Sigmoid colon (tissue), 4 donors: ENCODE measurements at regions not wholly inside any gene's neighbourhood (a gene's known extent, or its start where the extent isn't known, plus 50 kb on each side); places are given as distances from the start of the nearest gene placed in this dataset.

Experiments
- EP300 ChIP-seq, 4 donors: sonication (generic); formaldehyde crosslinking; IDR thresholded peaks; one replicate each; pipeline ENCODE4 v1.6.1; 2017; ENCODE audit warnings: antibody characterized with exemption in 4 of 4
- POLR2A ChIP-seq, 2 donors: fragments of 450-650 bp; IDR thresholded peaks; one replicate each; pipeline ENCODE4 v1.6.1; 2016; ENCODE audit warnings: antibody characterized with exemption in 2 of 2, mild to moderate bottlenecking in 2 of 2, moderate library complexity in 2 of 2
- POLR2AphosphoS5 ChIP-seq, 4 donors: sonication (generic); formaldehyde crosslinking; IDR thresholded peaks; one replicate each; pipeline ENCODE4 v1.6.1; 2017; ENCODE audit warnings: antibody characterized with exemption in 4 of 4
- TF ChIP-seq, protein P1 (sequence below), 4 experiments: fragments of 450-650 bp in 3 of 4; fragments of 200-600 bp in 1 of 4; IDR thresholded peaks; one replicate each; pipeline ENCODE4 v1.5.1; 2016 to 2019; ENCODE audit warnings: antibody characterized with exemption in 4 of 4, mild to moderate bottlenecking in 3 of 4, moderate library complexity in 2 of 4

DNA sequence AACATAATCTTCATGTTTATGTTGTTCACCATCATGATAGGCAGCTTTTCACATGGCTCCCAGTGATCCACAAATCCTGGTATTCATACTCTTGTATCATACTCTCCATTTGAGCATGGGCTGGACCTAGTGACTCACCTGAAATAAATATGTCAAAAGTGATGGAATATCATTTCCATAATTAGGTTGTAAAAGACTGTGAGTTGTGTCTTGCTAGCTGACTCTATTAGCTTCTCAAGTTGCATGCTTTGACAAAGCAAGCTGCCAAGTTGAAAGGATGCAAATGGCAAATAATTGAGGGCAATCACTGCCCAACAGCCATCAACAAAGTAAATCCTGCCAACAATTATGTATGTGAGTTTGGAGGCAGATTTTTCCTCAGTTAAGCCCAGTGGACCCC, 300.4 kb downstream of the AHR start:
- TF ChIP-seq, protein P1, sequence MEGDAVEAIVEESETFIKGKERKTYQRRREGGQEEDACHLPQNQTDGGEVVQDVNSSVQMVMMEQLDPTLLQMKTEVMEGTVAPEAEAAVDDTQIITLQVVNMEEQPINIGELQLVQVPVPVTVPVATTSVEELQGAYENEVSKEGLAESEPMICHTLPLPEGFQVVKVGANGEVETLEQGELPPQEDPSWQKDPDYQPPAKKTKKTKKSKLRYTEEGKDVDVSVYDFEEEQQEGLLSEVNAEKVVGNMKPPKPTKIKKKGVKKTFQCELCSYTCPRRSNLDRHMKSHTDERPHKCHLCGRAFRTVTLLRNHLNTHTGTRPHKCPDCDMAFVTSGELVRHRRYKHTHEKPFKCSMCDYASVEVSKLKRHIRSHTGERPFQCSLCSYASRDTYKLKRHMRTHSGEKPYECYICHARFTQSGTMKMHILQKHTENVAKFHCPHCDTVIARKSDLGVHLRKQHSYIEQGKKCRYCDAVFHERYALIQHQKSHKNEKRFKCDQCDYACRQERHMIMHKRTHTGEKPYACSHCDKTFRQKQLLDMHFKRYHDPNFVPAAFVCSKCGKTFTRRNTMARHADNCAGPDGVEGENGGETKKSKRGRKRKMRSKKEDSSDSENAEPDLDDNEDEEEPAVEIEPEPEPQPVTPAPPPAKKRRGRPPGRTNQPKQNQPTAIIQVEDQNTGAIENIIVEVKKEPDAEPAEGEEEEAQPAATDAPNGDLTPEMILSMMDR (IDR thresholded peaks at IDR 0.05): no peak
- TF ChIP-seq POLR2AphosphoS5 (IDR thresholded peaks at IDR 0.05) (no peak), POLR2A (IDR thresholded peaks at IDR 0.05) (no peak), EP300 (IDR thresholded peaks at IDR 0.05) (no peak)
